GM12878 (cell line): ENCODE measurements at regions not wholly inside any gene's neighbourhood (a gene's known extent, or its start where the extent isn't known, plus 50 kb on each side); places are given as distances from the start of the nearest gene placed in this dataset.

ENCODE experiments used
- ATAC-seq: fragments of 200-7000 bp; cut with Tn5 transposase; 3 replicates; pipeline ENCODE4 v1.9.1; 2020; ENCODE audit warnings: mild to moderate bottlenecking, moderate library complexity
- BruUV-seq: library from RNA; stranded (reverse); fragments of 400-500 nt; replicated peaks from 2 replicates; lab custom pipeline; 2021; lab: Mats Ljungman, UMichigan
- CTCF ChIA-PET: fragments of 300-600 bp; sonication (Branson Sonifier 250); formaldehyde crosslinking; extraction: SDS; loops from one replicate; lab custom pipeline; 2021; ENCODE audit warnings: inconsistent platforms; lab: Yijun Ruan, JAX
- POLR2A ChIA-PET: fragments of 350-600 bp; formaldehyde crosslinking; extraction: SDS; loops from one replicate; lab custom pipeline; 2021; ENCODE audit warnings: inconsistent platforms; lab: Charles Lee
- RAD21 ChIA-PET: fragments of 300-600 bp; sonication (Branson Sonifier 250); formaldehyde crosslinking; loops from one replicate; lab custom pipeline; 2023; ENCODE audit warnings: antibody characterized with exemption; ENCODE audit not compliant: unreplicated experiment; lab: Charles Lee
- SMC1A ChIA-PET: fragments of 300-600 bp; sonication (Branson Sonifier 250); formaldehyde crosslinking; loops from one replicate; lab custom pipeline; 2023; ENCODE audit not compliant: unreplicated experiment, uncharacterized antibody; lab: Charles Lee
- DNase-seq: peaks from one replicate; pipeline ENCODE4 v3.0.0-alpha.2; 2011; ENCODE audit warnings: low read depth, low spot score
- FAIRE-seq: peaks from 3 replicates; lab custom pipeline; 2011; peaks lifted over from hg19 to GRCh38; lab: Jason Lieb, UNC
- H2AFZ ChIP-seq: 2 replicates; pipeline ENCODE4 v1.6.0; 2011; ENCODE audit warnings: low read depth, low read length, control low read depth; ENCODE audit not compliant: control insufficient read depth
- H3K27ac ChIP-seq: 2 replicates; pipeline ENCODE4 v1.5.1; 2011; ENCODE audit warnings: control low read depth; ENCODE audit not compliant: control insufficient read depth, insufficient read depth
- H3K27me3 ChIP-seq, 2 experiments: replicated peaks in 1 of 2; 2 replicates each; pipeline versions ENCODE4 v1.6.0 to v1.6.1; 2011; ENCODE audit warnings: low read length in 1 of 2; ENCODE audit not compliant: control insufficient read depth in 2 of 2, insufficient read depth in 2 of 2
- H3K36me3 ChIP-seq, 2 experiments: 2 replicates each; pipeline ENCODE4 v1.5.1; 2011; ENCODE audit warnings: low read length in 1 of 2; ENCODE audit not compliant: control insufficient read depth in 2 of 2, insufficient read depth in 2 of 2
- H3K4me1 ChIP-seq: 2 replicates; pipeline ENCODE4 v1.6.1; 2011; ENCODE audit warnings: mild to moderate bottlenecking, low read length, moderate library complexity, mixed read lengths; ENCODE audit not compliant: control insufficient read depth, insufficient read depth
- H3K4me2 ChIP-seq: 2 replicates; pipeline ENCODE4 v1.6.0; 2011; ENCODE audit warnings: control low read depth; ENCODE audit not compliant: control insufficient read depth, insufficient read depth
- H3K4me3 ChIP-seq: fragments of 200-600 bp; sonication (generic); 2 replicates; pipeline ENCODE4 v1.5.1; 2016
- H3K79me2 ChIP-seq: 2 replicates; pipeline ENCODE4 v1.6.0; 2011; ENCODE audit warnings: low read length; ENCODE audit not compliant: control insufficient read depth, insufficient read depth
- H3K9ac ChIP-seq: 2 replicates; pipeline ENCODE4 v1.8.0; 2011; ENCODE audit warnings: low read length, control low read depth, mixed read lengths; ENCODE audit not compliant: control insufficient read depth, insufficient read depth
- H3K9me3 ChIP-seq: replicated peaks from 3 replicates; pipeline ENCODE4 v1.5.1; 2011; ENCODE audit warnings: mild to moderate bottlenecking, low read length; ENCODE audit not compliant: control insufficient read depth, insufficient read depth
- H4K20me1 ChIP-seq: 2 replicates; pipeline ENCODE4 v1.6.0; 2011; ENCODE audit not compliant: control insufficient read depth, insufficient read depth
- FOS ChIP-seq: IDR thresholded peaks from 3 replicates; pipeline ENCODE4 v1.6.1; 2011; ENCODE audit warnings: borderline replicate concordance; ENCODE audit not compliant: insufficient read length; ENCODE audit errors: extremely low read depth
- RELB ChIP-seq: fragments of 450-650 bp; IDR thresholded peaks from 2 replicates; pipeline ENCODE4 v1.6.1; 2017; ENCODE audit warnings: low read depth, mild to moderate bottlenecking, moderate library complexity
- TCF7 ChIP-seq: IDR thresholded peaks from 2 replicates; pipeline ENCODE4 v1.6.1; 2014; ENCODE audit warnings: antibody characterized with exemption, borderline replicate concordance
- ZBTB40 ChIP-seq: fragments of 450-650 bp; IDR thresholded peaks from 2 replicates; pipeline ENCODE4 v1.6.1; 2016; ENCODE audit warnings: mild to moderate bottlenecking, moderate library complexity, borderline replicate concordance
- WGBS: methylation state at CpG from one replicate; pipeline ENCODE4 v1.1.6; 2016; ENCODE audit warnings: low lambda C conversion rate; ENCODE audit not compliant: insufficient replicate concordance, insufficient coverage; ENCODE audit errors: missing lambda C conversion rate; 5-methylcytosine and 5-hydroxymethylcytosine counted together
- in situ Hi-C: fragments of 300-500 bp; cut with MboI; formaldehyde crosslinking; loops from 9 replicates; pipeline ENCODE4 v1.14.3; 2018; ENCODE audit warnings: mixed read lengths
- intact Hi-C: fragments of 100-400 bp; cut with micrococcal nuclease; formaldehyde crosslinking; loops from one replicate; pipeline ENCODE4 v1.14.2; 2022; ENCODE audit not compliant: unreplicated experiment
- TF ChIP-seq, protein P1 (sequence below): fragments of 450-650 bp; IDR thresholded peaks from 2 replicates; pipeline ENCODE4 v1.6.1; 2017; ENCODE audit warnings: mild to moderate bottlenecking, moderate library complexity
- TF ChIP-seq, protein P2 (sequence below): fragments of 450-650 bp; IDR thresholded peaks from 2 replicates; pipeline ENCODE4 v1.6.1; 2017; ENCODE audit warnings: antibody characterized with exemption, mild to moderate bottlenecking, moderate library complexity

DNA sequence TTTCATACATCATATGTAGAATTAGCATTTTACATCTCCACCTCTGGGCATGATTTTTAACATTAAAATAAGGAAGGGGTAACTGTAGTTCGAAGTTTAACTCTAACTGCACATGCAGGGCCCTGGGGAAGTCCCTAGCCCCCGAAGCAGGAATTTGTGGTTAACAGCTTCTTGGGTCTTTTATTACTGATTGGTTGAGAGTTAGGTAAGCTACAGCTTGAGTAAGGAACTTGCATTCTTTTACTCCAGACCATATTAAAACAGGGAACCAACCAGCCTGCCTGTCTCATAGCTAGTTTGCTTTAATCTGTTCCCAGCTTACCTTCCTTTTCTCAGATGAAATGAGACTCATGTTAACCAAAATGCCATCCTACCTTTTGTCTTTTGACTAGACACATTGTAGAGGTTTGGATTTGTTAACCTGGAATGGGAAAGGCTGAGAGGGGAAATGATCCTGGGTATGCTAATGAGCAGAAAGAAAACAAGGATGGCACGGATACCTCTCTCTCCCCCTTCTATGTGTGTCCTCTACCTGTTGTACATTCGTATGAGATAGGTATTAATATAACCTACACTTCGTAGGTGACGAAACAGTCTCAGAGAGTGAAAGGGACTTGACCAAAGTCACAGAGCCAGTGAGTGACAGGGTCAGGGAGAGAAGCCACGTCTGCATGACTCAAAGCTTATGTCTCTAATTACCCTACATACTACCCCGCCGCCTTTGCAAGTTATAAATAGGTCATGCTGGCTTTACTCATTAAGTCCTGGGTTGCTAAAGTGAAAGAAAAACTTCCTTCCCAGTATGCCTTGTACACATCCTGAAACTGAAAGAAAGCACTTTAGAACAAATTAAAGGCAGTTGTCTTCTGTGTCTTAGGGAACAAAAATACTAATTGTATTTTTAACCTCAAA, 119.5 kb upstream of the AFF2 start (continued):
- TF ChIP-seq RELB (peak; percentile 43; the same call in 1 of the 2 replicates), TCF7 (no peak)
- TF ChIP-seq, protein P1, sequence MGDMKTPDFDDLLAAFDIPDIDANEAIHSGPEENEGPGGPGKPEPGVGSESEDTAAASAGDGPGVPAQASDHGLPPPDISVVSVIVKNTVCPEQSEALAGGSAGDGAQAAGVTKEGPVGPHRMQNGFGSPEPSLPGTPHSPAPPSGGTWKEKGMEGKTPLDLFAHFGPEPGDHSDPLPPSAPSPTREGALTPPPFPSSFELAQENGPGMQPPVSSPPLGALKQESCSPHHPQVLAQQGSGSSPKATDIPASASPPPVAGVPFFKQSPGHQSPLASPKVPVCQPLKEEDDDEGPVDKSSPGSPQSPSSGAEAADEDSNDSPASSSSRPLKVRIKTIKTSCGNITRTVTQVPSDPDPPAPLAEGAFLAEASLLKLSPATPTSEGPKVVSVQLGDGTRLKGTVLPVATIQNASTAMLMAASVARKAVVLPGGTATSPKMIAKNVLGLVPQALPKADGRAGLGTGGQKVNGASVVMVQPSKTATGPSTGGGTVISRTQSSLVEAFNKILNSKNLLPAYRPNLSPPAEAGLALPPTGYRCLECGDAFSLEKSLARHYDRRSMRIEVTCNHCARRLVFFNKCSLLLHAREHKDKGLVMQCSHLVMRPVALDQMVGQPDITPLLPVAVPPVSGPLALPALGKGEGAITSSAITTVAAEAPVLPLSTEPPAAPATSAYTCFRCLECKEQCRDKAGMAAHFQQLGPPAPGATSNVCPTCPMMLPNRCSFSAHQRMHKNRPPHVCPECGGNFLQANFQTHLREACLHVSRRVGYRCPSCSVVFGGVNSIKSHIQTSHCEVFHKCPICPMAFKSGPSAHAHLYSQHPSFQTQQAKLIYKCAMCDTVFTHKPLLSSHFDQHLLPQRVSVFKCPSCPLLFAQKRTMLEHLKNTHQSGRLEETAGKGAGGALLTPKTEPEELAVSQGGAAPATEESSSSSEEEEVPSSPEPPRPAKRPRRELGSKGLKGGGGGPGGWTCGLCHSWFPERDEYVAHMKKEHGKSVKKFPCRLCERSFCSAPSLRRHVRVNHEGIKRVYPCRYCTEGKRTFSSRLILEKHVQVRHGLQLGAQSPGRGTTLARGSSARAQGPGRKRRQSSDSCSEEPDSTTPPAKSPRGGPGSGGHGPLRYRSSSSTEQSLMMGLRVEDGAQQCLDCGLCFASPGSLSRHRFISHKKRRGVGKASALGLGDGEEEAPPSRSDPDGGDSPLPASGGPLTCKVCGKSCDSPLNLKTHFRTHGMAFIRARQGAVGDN = no peak

DNA sequence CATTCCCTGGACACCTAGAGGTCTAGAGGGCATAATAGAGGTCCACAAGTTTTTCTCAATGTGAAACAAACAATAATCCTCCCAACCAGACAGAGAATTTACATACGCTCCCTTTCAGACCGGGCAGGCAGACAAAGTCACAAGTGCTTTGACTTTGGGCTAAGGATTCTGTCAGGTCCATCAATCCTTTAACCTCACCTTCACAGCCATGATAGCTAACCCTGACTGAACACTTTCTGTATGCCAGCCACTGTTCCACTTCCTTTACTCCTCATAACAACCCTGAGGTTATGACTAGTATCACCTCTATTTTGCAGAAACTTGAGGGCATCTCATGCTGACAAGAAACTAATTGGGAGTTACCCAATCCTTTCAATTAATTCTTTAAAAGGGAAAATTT, 118.8 kb upstream of the AFF2 start:
- Histone ChIP-seq H3K9me3 (no peaks in the 10 kb centered on the region; the same call in 2 of the 3 replicates), H3K27me3 (no peaks in the 10 kb centered on the region), H3K27ac (peak overlapping the region; percentile 34), H4K20me1 (no peaks in the 10 kb centered on the region), H3K79me2 (no peaks in the 10 kb centered on the region), H3K4me1 (peaks cover 6% of the 10 kb centered on the region; the same call in 1 of the 2 replicates), H3K9ac (0 out of 2 replicates have a peak overlapping the region, but pooled peaks have one; percentile 15), H3K4me3 (peak overlapping the region; percentile 56), H2AFZ (peak overlapping the region; percentile 84), H3K36me3 (no peaks in the 10 kb centered on the region), H3K4me2 (peak overlapping the region; percentile 72)
- intact Hi-C loops (loop anchor here (2.0 to 10.0 kb wide), 4 partner anchors 77 to 903 kb away; no protein-coding TSS in a partner anchor), in situ Hi-C loops (loop anchor here (10.0 kb wide), 1 partner anchor 457 kb away; no protein-coding TSS in a partner anchor)
- 0% methylated on average over 2 of the region's 2 CpGs for WGBS
- RAD21 ChIA-PET = interaction anchor here (1.2 to 1.5 kb wide), 2 partner anchors 34 to 905 kb away, joined by 3 to 5 read pairs; no protein-coding TSS in a partner anchor
- SMC1A ChIA-PET = interaction anchor here (1.0 kb wide), 1 partner anchor 332 kb away, joined by 3 read pairs; no protein-coding TSS in a partner anchor
- CTCF ChIA-PET = no interaction called here
- DNase-seq = peak; percentile 8
- POLR2A ChIA-PET = no interaction called here
- BruUV-seq = no TSS peak
- ATAC-seq = peak; percentile 66
- no peak for FAIRE-seq
- TF ChIP-seq ZBTB40 (no peak), FOS (no peak), TCF7 (no peak)
- TF ChIP-seq, protein P2, sequence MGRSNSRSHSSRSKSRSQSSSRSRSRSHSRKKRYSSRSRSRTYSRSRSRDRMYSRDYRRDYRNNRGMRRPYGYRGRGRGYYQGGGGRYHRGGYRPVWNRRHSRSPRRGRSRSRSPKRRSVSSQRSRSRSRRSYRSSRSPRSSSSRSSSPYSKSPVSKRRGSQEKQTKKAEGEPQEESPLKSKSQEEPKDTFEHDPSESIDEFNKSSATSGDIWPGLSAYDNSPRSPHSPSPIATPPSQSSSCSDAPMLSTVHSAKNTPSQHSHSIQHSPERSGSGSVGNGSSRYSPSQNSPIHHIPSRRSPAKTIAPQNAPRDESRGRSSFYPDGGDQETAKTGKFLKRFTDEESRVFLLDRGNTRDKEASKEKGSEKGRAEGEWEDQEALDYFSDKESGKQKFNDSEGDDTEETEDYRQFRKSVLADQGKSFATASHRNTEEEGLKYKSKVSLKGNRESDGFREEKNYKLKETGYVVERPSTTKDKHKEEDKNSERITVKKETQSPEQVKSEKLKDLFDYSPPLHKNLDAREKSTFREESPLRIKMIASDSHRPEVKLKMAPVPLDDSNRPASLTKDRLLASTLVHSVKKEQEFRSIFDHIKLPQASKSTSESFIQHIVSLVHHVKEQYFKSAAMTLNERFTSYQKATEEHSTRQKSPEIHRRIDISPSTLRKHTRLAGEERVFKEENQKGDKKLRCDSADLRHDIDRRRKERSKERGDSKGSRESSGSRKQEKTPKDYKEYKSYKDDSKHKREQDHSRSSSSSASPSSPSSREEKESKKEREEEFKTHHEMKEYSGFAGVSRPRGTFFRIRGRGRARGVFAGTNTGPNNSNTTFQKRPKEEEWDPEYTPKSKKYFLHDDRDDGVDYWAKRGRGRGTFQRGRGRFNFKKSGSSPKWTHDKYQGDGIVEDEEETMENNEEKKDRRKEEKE = no peak
